Stimulated activated CD4-positive, alpha-beta T cell treated with anti-CD3 and anti-CD28 coated beads, TNF-alpha, amount 100 ng/mL, for 48 hours (primary cell): ENCODE measurements at regions not wholly inside any gene's neighbourhood (a gene's known extent, or its start where the extent isn't known, plus 50 kb on each side); places are given as distances from the start of the nearest gene placed in this dataset.
"Not testable (repeated sequence)": the region's sequence is repeated elsewhere in the genome, so short reads cannot be mapped to it uniquely, and the experiment has no call there.

Experiments
- DNase-seq, 3 donors: peaks; one replicate each; pipeline ENCODE4 v3.0.0-alpha.2; 2020; ENCODE audit warnings: low read depth in 3 of 3

DNA sequence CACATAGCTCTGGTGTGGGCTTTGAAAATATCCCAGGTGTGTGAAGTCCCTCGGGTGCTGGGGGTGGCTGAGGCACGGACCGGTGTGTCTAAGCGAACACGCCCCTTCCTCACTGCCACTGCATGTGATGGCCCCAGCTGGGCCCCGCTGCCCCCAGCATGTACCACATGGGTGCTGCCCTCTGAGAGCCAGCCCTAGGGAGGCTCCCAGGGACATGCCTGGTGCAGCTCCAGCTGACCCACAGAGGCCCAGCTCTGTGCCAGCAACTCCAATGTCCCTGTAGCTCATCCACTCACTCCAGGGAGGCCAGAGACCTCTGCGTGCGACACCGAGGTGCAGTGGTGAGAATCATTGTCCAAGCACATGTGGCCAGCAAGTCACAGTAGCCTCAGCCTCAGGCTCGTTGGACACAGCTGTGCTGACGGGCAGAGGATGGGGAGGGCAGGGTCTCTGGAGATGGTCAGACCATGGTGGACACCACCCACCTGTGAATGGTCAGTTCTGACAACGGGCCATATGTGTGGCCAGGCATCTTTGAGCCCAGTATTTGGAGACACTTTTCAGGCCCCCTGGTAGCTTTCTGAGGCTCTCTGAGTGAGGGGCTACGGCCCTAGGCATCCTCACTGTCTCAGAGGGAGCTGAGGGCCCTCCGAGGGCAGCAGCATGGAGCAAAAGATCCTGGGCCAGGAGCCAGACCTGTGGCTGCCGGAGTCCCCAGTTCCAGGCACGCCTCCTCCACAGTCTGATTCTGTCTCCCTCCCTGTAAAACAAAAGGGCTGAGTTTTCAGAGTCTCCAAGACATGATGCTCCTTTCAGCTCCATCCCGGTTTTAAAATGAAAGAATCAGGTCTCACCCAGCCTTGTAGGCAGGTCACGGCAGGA lies 220.7 kb downstream of the NDUFA10 start:
- DNase-seq = no peak

DNA sequence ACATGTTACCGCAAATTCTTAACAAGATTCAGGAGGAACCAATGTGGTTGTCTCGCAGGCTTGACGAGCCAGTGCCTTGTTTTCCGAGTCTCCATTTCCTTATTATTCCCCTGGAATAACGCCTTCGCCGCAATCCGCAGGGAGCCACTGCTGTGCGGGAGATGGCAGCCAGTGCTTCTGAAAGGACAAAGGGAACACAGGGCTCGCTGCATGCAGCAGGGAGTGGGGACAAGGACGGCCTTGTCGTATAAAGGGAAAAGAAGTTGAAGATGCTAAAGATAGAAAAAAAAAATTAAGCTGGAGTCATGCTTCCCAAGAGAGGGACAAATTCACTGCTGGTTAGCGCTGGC lies 221.4 kb downstream of the NDUFA10 start:
- DNase-seq = no peak

DNA sequence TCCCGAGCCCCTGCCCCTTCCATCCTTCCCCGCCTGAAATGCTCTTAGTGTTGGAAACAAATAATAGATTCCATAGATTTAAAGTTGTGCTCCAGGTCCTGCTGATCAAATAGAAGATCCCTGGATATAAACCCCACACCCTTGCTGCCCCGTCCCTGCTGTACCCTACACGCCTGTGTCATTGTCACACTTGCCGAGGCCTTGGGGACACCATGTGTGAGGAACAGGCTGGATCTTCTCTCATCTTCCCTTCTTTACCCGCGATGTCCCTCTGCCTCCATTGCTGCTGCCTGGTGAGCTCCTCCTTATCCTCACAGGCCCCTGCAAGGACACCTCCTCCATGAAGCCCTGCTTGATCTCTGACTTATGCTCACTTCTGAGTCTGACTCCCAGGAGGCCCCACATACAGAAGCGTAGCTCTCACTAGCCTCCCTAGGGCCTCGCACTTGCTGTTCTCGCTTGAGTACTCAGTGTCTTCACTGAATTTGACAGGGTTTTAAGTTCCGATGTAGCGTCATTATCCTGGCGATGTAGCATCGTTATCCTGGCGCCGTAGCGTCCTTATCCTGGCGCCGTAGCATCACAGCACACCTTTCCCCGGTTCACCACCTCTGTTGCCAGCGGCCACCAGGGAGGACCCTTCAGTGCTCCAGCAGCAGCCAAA lies 221.9 kb downstream of the NDUFA10 start:
- no peak for DNase-seq

DNA sequence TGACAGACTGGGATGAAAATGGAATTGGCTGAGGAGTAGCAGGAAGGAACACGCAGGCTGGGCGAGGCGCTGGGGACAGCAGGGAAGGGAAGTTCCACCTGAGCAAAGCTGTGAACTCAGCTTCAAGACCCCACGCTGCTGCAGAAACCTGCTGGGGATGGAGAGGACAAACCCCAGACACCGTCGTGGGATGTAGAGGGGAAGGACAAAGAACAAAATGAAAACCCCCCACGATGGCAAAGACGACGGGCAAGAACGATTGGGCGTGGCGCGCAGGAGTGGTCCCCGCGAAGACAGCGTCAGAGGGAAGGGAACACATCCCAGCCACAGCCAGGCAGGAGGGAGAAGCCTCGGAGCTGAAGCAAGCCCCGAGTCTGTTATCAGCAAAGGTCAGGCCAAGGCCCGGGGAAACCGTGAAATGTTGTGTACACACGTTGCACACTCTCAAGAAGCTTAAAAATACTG lies 222.9 kb downstream of the NDUFA10 start:
- no peak for DNase-seq

DNA sequence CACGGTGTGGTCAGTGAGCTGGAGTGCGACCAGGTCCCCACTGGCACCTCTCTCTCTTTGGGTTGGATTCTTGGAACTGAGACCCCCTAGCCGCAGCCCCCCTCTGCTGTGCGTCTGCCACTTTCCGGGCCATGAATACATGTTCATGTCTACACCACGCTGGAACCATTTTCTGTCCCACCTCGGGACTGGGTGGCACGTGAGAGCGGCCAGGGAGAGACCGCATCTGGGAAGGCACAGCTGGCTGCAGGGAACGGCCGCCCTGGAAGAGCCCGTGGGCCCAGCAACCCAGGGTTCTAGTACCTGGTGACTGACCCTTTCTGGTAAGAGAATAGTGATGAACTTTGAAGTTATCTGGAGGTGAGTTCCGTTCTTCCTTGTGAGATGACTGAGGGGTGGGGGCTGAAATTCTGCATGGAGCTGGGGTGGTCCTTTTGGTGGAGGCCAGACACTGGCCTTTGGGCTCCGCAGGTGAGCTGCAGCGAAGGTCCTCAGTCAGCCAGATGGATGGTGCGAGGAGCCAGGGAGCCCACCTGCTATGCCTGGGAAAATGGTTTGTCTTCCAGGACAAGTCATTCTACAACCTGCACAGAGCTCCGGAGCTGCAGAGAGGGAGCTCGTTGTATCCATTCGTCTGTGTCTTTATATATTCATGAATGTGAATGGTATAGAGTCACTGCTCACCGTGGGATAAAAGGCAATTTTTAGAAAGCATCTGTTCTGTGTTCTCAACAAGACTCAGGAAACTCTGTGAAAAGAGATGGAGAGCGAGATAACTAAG lies 223.5 kb downstream of the NDUFA10 start:
- no peak for DNase-seq

DNA sequence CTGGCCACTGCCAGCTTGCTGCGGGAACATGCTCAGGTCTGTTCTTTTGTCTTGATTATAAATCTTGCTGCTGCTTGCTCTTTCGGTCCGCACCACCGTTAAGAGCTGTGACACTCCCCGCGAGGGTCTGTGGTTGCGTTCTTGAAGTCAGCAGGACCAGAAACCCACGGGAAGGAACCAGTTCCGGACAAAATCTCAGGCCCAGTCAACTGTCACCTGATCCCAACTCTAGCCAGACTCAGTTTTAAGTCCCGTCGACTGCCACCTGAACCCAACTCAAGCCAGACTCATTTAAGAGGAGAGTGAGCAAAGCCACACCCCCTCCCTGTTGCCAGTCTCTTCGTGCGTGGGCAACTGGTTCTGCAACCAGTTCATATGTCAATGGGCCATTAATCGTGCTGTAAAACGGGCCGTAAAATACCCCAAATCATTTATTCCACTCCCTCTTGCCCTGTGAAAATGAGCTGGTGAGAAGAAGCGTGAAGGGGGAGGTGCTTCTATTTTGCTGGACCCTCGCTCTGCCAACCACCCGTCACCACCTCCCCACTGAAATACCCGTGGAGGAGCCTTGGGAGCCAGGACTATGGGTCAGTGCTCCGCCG lies 224.3 kb downstream of the NDUFA10 start:
- DNase-seq = no peak

DNA sequence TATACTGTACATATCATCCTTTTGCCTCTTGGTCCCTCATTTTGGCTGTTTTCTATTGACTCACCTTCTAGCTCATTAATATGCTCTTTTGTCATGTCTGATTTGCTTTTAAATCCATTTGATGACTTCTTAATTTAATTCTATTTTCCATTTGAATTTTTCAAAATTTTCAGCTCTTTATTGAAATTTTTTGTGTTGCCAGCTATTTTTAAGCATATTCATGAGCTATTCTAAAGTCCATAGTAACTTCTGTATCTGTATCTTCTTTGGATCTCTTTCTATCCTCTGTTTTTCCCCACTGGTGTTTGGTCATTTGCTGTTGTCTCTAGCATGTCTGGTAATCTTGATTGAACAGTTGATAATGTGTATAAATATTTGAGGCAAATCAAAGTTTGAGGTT lies 227.8 kb downstream of the NDUFA10 start:
- DNase-seq = no peak

DNA sequence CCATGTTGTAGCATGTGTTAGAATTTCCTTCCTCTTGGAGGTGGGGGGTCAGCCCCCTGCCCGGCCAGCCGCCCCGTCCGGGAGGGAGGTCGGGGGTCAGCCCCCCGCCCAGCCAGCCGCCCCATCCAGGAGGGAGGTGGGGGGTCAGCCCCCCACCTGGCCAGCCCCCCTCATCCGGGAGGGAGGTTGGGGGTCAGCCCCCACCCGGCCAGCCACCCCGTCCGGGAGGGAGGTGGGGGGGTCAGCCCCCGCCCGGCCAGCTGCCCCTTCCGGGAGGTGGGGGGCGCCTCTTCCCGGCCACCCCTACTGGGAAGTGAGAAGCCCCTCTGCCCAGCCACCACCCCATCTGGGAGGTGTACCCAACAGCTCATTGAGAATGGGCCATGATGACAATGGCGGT lies 229.4 kb downstream of the NDUFA10 start:
- DNase-seq = not testable (repeated sequence)

DNA sequence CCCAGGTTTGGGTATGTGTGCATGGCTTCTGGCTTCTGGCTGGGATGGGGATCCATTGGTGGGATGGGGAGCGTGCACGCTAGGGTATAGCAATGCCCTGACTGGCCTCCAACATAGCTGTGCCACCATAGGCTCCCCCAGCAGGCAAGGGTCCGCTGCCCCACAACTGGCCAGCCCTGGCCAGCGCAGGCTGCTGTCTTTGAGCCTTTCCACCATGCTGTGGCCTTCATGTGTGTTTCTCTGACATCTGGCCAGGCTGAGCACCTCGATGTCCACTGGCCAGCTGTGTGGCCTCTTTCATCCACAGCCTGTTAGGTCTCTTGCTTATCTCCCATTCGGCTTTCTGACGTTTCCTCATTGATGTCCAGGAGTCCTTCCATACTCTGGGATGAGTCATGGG lies 231.3 kb downstream of the NDUFA10 start:
- no peak for DNase-seq

DNA sequence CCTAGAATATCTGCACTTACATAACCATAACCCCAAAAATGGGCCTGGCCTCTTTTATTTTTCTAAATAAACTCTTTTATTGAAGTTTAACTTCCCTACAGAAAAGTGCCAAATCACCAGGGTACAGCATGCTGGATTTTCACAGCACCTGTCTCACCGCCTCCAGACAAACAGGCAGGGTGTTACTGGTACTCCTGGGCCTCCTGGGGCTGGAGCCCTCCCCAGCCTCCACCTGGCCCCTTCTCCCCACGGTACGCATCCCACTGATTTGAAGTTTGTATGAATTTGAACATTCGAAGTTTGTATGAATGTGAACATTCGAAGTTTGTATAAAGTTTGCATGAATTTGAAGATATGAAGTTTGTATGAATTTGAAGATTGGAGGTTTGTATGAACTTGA lies 232.1 kb downstream of the NDUFA10 start:
- no peak for DNase-seq

DNA sequence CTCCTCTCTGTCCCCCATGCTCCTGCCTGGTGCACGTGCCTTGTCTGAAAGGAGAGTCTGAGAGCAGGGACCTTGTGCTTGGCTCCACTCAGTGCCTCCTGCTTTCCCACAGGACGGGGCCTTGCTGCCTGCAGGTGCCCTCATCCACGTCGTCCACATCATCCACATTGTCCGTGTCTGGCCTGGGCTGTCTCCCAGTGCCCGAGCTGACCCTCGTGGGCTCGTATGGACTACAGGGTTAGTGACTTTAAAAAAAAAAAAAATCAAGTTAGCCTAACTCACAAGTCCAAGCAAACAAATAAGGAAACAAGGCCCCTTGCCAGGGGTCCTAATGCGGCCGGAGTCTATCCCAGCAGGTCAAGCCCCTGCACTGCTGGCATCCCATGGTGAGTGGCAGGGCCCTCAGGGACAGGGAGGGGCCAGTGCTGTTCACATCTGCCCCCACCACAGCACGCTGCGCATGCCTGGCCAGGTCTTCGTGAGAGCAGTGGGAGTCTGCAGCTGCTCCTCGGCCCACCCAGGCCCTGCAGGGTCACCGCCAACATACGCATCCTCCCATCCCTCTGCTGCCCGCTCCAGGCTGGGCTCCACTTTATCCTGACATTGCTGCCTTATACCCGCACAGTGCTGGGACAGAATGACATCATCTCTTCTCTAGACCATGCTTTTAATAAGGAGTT lies 232.6 kb downstream of the NDUFA10 start:
- DNase-seq = no peak

DNA sequence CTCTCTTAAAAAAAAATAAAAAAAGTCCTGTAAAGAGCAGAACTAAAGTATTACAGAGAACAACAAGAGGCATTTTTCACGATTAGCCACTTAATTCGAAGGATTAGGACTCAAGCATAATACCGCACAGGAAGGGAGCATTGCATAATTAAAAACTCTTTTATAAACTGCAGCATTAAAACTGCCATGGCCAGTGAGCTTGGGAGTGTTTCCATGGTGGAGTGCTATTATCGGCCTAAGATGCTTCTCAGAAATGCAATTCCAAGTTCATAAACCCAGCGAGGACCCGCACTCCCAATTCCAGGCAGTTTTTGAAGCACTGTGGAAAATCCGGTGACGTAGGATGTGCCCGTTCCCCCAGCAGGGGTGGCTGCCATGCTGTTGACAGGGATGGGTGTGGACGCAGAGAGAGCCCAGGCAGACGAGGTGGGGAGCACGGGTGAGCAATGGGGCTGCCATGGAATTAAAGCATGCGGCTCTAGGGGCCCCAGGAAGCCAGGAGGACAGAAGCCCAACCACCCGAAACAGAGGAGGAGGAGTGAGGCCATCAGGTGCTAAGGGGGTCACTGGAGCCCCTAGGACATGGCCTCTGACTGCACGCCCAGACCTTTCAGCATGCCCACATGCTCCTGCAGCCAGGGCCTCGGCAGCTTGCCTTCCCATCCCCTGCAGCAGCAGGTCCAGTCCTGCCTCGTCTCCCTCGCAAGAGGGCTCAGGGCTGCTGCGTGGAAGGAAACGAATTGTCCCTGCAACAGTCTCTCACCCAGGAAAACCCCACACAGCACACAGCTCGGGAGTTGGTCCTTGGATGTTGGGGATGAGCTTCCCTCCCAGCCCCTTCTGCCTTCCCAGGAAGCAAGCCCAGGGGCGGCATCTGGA lies 233.4 kb downstream of the NDUFA10 start:
- no peak for DNase-seq

DNA sequence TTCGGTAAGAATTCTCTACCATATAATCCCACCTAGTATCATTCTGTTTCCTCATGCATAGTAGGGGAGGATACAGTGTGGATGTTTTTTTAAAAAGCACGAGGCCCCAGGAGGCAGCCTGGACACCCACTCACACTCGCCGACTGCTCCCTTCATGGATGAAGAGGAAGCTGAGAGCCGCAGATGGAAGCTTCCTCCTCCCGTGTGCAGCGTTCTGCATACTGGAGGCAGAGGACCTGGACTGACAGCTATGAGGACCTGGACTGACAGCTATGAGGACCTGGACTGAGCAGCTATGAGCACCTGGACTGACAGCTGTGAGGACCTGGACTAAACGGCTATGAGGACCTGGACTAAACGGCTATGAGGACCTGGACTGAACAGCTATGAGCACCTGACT lies 234.4 kb downstream of the NDUFA10 start:
- no peak for DNase-seq

DNA sequence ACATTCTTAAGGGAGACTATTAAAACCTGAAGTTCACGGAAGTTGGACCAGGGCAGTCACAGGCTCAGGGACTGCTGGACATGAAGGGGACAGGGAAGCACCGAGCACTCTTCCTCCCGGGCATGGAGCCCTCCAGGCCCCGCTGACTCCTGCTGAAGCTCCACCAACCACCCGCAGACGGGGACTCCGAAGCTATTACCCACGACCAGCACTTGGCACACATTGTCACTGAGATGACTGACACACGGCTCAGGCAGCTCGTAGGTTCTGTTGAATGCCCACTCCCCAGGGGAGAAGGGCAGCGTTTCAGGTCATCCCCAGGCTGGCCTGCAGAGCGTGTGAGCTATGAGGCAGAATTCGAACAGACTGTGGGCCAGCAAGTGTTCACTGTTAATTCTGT lies 234.8 kb downstream of the NDUFA10 start:
- no peak for DNase-seq

DNA sequence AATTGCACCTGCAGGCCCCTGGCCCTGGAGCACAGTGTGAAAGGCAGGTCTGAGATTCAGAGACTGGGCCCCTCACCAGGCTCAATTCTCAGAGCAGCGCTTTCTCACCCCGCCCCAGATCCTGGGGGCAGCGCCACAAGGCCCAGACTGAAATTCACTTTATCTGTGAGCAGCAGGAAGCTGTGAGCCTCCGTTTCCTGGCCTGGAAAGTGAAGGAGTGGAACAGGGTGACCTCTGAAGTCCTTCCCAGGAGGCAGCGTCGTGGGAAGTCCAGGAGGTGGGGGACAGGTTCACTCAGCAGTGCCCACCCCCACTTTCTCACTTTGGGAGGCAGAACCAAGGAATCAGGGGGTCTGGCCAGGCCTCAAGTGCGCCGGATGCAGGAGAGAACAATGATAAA lies 235.4 kb downstream of the NDUFA10 start:
- no peak for DNase-seq

DNA sequence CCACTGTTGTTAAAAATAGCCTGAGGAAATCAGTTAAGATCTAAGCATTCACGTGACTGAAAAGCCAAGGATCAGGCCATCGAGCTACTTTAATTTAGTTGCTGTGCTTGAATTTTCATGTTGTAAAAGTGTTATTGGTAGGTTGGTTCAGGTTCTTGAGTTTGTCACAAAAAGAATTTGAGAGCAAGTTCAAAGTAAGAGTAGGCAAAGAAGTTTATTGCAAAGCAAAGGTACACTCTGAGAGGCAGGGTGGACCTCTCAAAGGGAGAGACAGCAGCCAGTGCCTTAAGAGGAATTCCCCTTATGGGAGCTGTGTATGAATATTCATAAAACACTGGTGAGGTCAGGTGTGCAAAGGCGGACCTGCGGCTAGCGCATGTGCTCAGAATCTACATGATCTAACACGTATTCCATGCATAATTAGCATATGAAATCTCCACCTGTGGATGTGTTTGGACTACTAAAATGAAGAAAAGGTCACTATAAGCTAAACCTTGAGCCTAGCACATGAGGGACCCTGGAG lies 236.5 kb downstream of the NDUFA10 start:
- no peak for DNase-seq

DNA sequence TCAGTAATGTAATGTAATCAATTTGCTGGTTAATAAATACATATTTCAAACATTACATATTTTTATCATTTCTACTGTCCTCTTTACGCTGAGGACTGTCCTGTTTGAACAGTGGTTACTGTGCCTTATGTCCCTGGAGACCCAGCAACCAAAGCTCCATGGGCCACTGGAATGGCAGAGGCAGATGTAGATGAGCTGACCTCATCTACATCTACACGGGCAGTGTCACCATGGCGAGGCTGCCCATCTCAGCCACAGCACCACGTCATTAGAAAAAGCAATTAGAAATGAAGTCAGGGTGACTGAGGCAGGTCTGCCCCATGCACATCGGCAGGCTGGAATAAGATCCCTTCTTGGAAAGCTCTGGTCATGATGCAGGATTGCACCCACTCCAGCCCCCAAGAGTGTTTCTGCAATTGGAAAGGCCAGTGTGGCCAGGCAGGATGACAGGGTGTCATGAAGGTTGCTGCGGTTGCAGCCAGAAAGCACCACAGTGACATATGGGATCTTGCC lies 237.5 kb downstream of the NDUFA10 start:
- no peak for DNase-seq

DNA sequence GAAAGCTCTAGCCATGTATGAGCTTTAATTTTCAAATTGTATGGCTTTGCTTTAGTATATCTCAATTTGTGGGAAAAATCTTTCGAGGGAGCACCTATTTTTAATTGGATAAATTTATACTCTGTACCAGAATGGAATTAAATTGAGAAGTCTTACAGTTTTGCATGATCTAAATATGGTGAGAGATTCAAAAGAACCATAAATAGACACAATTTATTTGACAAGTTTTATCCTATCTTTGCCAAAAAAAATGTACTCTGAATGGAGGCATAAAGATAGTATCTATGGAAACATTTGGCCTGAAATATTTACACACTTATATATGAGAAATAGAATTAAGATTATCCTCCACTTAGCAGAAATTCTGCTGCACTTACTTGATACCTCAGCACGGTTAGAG lies 238.4 kb downstream of the NDUFA10 start:
- no peak for DNase-seq

DNA sequence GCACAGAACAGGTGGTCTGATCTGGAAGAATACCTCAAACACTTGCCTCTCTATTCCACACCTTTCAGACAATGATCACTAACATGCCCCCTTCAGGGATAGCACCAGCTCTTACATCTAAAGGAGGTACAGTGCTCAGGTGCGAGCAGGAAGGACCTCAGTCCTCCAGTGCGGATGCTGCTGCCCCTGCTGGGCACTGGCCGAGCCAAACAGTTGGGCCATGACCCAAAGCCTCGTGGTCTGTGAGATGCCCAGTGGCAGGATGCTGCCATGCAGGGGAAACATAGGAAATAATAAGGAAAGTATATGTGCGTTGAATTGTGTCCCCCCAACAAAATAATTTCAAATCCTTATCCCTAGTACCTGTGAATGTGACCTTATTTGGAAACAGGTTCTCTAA lies 243.7 kb downstream of the NDUFA10 start:
- DNase-seq = no peak
